Lower lobe of right lung (tissue), 2 donors: ENCODE measurements at regions not wholly inside any gene's neighbourhood (a gene's known extent, or its start where the extent isn't known, plus 50 kb on each side); places are given as distances from the start of the nearest gene placed in this dataset.
"Not testable (repeated sequence)": the region's sequence is repeated elsewhere in the genome, so short reads cannot be mapped to it uniquely, and the experiment has no call there.

Source experiments
- ATAC-seq, 2 donors: fragments of 200-7000 bp; cut with Tn5 transposase; one replicate each; pipeline ENCODE4 v1.9.1; 2020 to 2022; ENCODE audit warnings: mild to moderate bottlenecking in 2 of 2, moderate library complexity in 2 of 2
- DNase-seq: peaks from one replicate; pipeline ENCODE4 v3.0.0-alpha.2; 2020
- H3K27ac ChIP-seq: fragments of 200-600 bp; one replicate; pipeline ENCODE4 v1.8.0; 2022
- H3K27me3 ChIP-seq: fragments of 200-600 bp; one replicate; pipeline ENCODE4 v1.8.0; 2022; ENCODE audit warnings: low read depth
- H3K36me3 ChIP-seq: fragments of 200-600 bp; one replicate; pipeline ENCODE4 v1.8.0; 2022; ENCODE audit warnings: mild to moderate bottlenecking
- H3K4me1 ChIP-seq: fragments of 200-600 bp; one replicate; pipeline ENCODE4 v1.8.0; 2022
- H3K4me3 ChIP-seq: fragments of 200-600 bp; one replicate; pipeline ENCODE4 v1.8.0; 2022; ENCODE audit warnings: mild to moderate bottlenecking
- H3K9me3 ChIP-seq: fragments of 200-600 bp; one replicate; pipeline ENCODE4 v1.8.0; 2022
- intact Hi-C: fragments of 100-400 bp; cut with DNase I; formaldehyde crosslinking; loops from one replicate; pipeline ENCODE4 v1.11.0; 2022
- TF ChIP-seq, protein P1 (sequence below): fragments of 200-600 bp; IDR thresholded peaks from one replicate; pipeline ENCODE4 v1.8.0; 2022; ENCODE audit warnings: antibody characterized with exemption, mild to moderate bottlenecking
- donor health status: DM: no; HTN: yes; CAD: no; lungs with severe emphysema.

DNA sequence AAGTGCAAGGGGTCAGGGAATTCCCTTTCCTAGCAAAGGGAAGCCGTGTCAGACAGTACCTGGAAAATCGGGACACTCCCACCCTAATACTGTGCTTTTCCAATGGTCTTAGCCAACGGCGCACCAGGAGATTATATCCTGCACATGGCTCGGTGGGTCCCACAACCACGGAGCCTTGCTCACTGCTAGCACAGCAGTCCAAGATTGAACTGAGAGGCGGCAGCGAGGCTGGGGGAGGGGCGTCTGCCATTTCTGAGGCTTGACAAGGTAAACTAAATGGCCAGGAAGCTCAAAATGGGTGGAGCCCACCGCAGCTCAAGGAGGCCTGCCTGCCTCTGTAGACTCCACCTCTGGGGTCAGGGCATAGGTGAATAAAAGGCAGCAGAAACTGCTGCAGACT is 76.5 kb upstream of the LINC00632 start:
- H3K9me3 ChIP-seq, H3K4me3 ChIP-seq, H3K27ac ChIP-seq, intact Hi-C loops, H3K36me3 ChIP-seq, H3K27me3 ChIP-seq, H3K4me1 ChIP-seq, ATAC-seq, DNase-seq: not testable (repeated sequence)

DNA sequence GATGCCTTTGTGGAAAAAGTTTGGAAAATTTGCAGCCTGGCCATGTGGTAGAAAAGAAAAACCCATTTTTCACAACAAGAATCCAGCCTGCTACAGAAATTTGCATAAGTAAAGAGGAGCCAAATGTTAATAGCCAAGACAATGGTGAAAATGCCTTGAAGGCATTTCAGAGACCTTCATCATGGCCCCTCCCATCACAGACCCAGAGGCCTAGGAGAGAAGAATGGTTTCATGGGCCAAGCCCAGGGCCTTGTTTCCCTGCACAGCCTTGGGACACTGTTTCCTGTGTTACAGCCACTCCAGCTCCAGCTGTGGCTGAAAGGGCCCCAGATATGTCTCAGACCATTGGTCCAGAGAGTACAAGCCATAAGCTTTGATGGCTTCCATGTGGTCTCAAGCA is 101.4 kb upstream of the LINC00632 start:
- TF ChIP-seq, protein P1, sequence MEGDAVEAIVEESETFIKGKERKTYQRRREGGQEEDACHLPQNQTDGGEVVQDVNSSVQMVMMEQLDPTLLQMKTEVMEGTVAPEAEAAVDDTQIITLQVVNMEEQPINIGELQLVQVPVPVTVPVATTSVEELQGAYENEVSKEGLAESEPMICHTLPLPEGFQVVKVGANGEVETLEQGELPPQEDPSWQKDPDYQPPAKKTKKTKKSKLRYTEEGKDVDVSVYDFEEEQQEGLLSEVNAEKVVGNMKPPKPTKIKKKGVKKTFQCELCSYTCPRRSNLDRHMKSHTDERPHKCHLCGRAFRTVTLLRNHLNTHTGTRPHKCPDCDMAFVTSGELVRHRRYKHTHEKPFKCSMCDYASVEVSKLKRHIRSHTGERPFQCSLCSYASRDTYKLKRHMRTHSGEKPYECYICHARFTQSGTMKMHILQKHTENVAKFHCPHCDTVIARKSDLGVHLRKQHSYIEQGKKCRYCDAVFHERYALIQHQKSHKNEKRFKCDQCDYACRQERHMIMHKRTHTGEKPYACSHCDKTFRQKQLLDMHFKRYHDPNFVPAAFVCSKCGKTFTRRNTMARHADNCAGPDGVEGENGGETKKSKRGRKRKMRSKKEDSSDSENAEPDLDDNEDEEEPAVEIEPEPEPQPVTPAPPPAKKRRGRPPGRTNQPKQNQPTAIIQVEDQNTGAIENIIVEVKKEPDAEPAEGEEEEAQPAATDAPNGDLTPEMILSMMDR, result no peak
- Histone ChIP-seq H3K4me3 (no peak overlapping the region), H3K27me3 (no peaks in the 10 kb centered on the region), H3K4me1 (no peaks in the 10 kb centered on the region), H3K9me3 (no peaks in the 10 kb centered on the region), H3K27ac (no peak overlapping the region), H3K36me3 (no peaks in the 10 kb centered on the region)
- no peak for DNase-seq
- intact Hi-C loops, result no loop called here
- ATAC-seq, result no peak

DNA sequence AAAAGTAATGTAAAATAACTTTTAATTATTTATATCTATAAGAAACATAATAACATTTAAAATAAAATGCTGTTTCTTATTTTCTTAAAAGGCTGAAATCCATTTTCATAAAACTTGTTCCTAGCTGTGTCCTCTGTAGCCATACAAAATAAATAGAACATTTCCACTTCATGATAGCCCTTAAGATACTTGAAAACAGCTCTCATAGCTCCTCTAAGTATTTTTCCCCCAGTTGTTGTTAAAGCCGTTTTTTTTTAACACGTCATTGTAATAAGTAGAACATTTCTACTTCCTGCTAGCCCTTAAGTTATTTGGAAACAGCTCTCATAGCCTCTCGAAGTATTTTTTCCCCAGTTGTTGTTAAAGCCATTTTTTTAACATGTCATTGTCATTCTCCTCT is 97.3 kb upstream of the SOX3 start:
- Histone ChIP-seq H3K27ac (no peak overlapping the region), H3K36me3 (no peaks in the 10 kb centered on the region), H3K4me3 (no peak overlapping the region), H3K27me3 (no peaks in the 10 kb centered on the region), H3K9me3 (no peaks in the 10 kb centered on the region), H3K4me1 (no peaks in the 10 kb centered on the region)
- TF ChIP-seq, protein P1, result no peak
- intact Hi-C loops, result no loop called here
- ATAC-seq (peak; percentile 66 to 87), DNase-seq (no peak)

DNA sequence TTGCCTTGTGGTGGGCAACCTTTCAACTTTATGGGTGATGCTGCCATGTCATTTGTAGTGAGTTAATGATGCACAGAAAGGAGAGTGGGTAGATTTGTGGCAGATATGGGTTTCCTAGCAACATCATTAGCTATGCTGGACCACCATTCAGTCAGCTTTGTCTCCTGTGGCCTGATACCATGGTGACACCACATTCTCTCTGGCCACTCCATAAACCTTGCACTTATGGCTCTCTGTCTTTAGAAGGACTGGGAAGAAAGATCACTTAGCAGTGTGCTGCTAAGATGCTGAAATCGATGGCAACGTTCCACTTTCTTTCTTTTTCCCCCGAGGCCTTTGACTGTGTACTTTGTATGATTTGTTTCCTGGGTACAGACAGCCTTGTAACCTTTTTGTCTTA is 95.0 kb upstream of the SOX3 start:
- H3K9me3 ChIP-seq, result no peaks in the 10 kb centered on the region
- intact Hi-C loops, result no loop called here
- no peaks in the 10 kb centered on the region for H3K27me3 ChIP-seq
- no peak for ATAC-seq
- DNase-seq, result no peak
- no peak overlapping the region for H3K27ac ChIP-seq
- TF ChIP-seq, protein P1, result no peak
- no peak overlapping the region for H3K4me3 ChIP-seq
- no peaks in the 10 kb centered on the region for H3K4me1 ChIP-seq
- no peaks in the 10 kb centered on the region for H3K36me3 ChIP-seq

DNA sequence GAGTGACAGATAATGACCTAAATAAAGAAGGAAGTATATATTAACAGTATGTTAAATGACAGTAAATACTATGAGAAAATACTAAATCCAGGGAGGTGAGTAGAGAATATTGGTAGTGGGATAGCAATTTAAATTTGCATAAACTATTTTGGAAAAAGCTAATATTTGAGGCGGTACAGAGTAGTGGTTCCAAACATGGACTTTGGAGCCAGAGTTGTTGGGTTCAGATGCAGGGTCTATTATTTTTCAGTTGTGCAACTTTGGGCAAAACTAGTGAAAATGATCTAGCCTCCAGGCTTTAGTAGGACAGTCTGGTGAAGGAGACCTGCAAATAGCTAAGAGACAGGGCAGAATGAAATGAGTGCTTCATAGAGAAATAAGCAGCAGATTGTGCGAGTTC is 84.8 kb upstream of the SOX3 start:
- no peak for DNase-seq
- ATAC-seq, result no peak
- Histone ChIP-seq H3K4me3 (no peak overlapping the region), H3K27me3 (no peaks in the 10 kb centered on the region), H3K9me3 (no peaks in the 10 kb centered on the region), H3K36me3 (no peaks in the 10 kb centered on the region), H3K27ac (no peak overlapping the region), H3K4me1 (no peaks in the 10 kb centered on the region)
- intact Hi-C loops, result no loop called here
- TF ChIP-seq, protein P1, result no peak

DNA sequence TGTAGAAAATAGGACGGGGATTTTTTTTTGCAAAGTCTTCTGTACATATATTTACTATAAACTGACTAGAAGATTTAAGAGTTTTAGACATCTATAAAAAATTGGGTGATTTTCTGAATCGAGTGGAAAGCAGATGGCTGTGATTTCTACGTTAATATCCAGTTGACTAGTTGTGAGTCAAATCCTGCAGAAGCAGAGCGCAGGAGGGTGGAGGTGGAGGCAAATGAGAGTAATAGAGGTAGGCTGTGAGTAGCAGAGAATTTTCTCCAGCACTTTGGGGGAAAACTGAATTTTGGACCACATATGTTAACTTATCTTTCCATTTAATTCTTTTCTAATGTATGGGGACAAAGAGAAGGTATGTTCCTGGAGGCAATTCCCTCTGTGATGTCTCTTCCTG is 82.1 kb upstream of the SOX3 start:
- DNase-seq, result no peak
- no peak for ATAC-seq
- Histone ChIP-seq H3K36me3 (no peaks in the 10 kb centered on the region), H3K4me3 (no peak overlapping the region), H3K27ac (no peak overlapping the region), H3K27me3 (no peaks in the 10 kb centered on the region), H3K9me3 (no peaks in the 10 kb centered on the region), H3K4me1 (no peaks in the 10 kb centered on the region)
- intact Hi-C loops, result no loop called here
- TF ChIP-seq, protein P1, result no peak
